Activated naive CD8-positive, alpha-beta T cell treated with anti-CD3 and anti-CD28 coated beads for 36 hours (primary cell): ENCODE measurements at regions not wholly inside any gene's neighbourhood (a gene's known extent, or its start where the extent isn't known, plus 50 kb on each side); places are given as distances from the start of the nearest gene placed in this dataset.

Source experiments
- DNase-seq: peaks from one replicate; pipeline ENCODE4 v3.0.0; 2021
- H3K27ac Mint-ChIP-seq: one replicate; pipeline ENCODE4 v1.8.0; 2022; ENCODE audit warnings: mild to moderate bottlenecking, moderate library complexity, mixed read lengths
- H3K27me3 Mint-ChIP-seq: one replicate; pipeline ENCODE4 v1.8.0; 2022; ENCODE audit warnings: mild to moderate bottlenecking, mixed read lengths
- H3K36me3 Mint-ChIP-seq: one replicate; pipeline ENCODE4 v1.8.0; 2021; ENCODE audit warnings: mild to moderate bottlenecking, mixed read lengths
- H3K4me1 Mint-ChIP-seq: one replicate; pipeline ENCODE4 v1.8.0; 2021; ENCODE audit warnings: mixed read lengths
- H3K4me3 Mint-ChIP-seq: one replicate; pipeline ENCODE4 v1.8.0; 2022; ENCODE audit warnings: mild to moderate bottlenecking, moderate library complexity, mixed read lengths
- H3K9me3 Mint-ChIP-seq: one replicate; pipeline ENCODE4 v1.8.0; 2022; ENCODE audit warnings: mixed read lengths

DNA sequence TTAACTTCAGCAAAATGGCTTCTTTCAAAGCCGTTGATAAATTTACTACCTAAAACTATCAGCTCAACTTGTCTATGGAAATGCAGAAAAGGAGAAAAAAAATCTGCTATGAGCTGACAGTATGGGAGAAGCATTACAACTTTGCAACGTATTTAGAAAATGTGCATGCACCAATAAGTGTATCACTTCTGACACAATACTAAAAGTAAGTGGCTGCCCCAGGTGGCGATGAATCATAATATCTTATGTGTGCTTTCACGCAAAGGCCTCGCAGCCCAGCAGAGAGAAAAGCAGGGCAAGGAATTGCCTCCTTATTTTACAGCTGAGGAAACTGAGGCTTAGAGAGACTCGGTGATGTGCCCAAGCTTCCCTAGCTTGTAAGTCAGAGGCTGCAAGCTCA lies 101.8 kb downstream of the SALL1 start:
- Mint-ChIP-seq H3K4me1 (no peaks in the 10 kb centered on the region), H3K27me3 (peaks cover 4% of the 10 kb centered on the region), H3K9me3 (peaks cover 2% of the 10 kb centered on the region), H3K36me3 (no peaks in the 10 kb centered on the region), H3K27ac (no peak overlapping the region), H3K4me3 (no peak overlapping the region)
- DNase-seq: no peak

DNA sequence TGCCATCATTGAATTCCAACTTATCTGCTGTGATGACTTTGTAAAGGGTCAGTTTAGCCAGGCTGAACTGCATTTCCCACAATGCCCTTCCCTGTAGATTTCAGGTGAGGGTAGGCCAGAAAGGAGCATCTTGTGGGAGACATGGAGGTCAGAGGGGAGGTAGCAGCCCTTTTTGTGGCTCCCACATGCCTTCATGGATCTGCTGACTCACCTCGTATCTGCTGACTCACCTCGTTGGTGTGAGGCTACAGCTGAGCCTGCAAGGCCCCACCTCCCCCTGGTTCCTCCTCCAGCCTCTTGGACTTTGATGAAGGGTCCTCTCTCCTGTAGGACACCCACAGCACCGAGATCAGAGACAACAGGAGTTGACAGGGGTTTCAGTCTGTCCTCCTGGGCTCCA lies 102.5 kb downstream of the SALL1 start:
- Mint-ChIP-seq H3K4me1 (no peaks in the 10 kb centered on the region), H3K27ac (no peak overlapping the region)
- DNase-seq: no peak

DNA sequence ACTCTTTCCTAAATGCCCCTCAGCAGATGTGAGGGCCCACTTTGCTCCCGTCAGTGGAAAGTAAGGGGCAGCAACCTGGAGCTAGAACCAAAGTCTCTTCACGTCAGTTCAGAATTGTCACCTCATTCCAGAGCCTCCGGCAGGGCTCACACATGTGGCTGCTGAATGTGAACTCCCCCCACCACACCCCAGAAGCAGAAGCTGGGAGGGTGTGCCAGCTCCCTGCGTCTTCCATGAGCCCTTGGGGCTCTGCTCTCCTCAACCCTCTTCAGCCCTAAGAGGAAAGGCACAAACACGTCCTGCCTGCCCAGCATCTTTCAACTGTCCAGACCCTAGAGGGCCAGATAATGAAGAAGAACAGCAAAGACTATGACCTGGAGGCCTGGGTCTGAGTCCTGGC lies 105.3 kb downstream of the SALL1 start:
- Mint-ChIP-seq H3K4me3 (no peak overlapping the region), H3K9me3 (no peaks in the 10 kb centered on the region), H3K27me3 (peaks cover 4% of the 10 kb centered on the region), H3K4me1 (no peaks in the 10 kb centered on the region), H3K36me3 (no peaks in the 10 kb centered on the region), H3K27ac (no peak overlapping the region)
- no peak for DNase-seq

More for the DNA sequence above, 102.5 kb downstream of the SALL1 start:
- no peak overlapping the region for H3K4me3 Mint-ChIP-seq
- peaks cover 4% of the 10 kb centered on the region for H3K27me3 Mint-ChIP-seq
- H3K36me3 Mint-ChIP-seq: no peaks in the 10 kb centered on the region
- H3K9me3 Mint-ChIP-seq: no peaks in the 10 kb centered on the region

DNA sequence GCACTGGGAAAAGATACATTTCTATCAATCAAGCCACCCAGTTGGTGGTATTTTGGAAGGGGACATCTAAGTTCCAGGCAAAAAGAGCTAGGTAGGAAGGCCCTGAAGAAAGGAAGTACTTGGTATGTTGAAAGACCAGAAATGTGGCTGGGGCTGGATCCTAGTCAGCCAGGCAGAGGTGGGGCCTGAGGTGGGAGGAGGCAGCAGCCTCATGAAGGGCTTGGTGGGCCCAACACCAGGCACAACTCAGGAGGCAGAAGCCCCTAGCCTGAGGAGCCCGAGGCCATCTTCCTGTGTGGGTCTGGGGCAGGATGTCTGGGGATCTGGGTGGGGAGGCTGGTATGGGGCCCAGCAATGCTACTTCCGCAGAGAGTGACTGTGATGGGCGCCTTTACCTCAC lies 105.9 kb downstream of the SALL1 start:
- Mint-ChIP-seq H3K27me3 (peaks cover 4% of the 10 kb centered on the region), H3K4me3 (no peak overlapping the region)

DNA sequence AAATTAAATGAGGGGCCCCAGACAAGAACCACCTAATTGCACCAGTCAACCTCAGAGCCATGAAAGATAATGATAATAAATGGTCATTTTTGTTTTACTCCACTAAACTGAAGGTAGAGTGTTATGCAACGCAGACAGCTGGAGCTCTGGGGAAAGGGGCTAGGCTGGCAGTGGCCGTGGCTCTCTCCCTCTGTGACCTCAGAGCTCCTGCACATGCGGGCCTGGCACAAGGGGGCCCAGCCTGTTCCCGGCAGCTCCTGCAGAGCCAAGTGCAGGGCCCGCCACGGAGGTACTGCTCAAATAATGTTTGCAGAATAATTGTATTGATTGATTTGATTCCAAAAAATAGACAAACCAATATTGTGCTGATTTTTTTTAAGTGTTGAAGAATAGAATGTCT lies 109.5 kb downstream of the SALL1 start:
- Mint-ChIP-seq H3K4me1 (no peaks in the 10 kb centered on the region), H3K27ac (no peak overlapping the region), H3K9me3 (no peaks in the 10 kb centered on the region), H3K36me3 (no peaks in the 10 kb centered on the region), H3K27me3 (peaks cover 15% of the 10 kb centered on the region), H3K4me3 (no peak overlapping the region)
- no peak for DNase-seq

More for the DNA sequence above, 105.9 kb downstream of the SALL1 start:
- H3K9me3 Mint-ChIP-seq: no peaks in the 10 kb centered on the region
- no peak overlapping the region for H3K27ac Mint-ChIP-seq
- no peak for DNase-seq
- H3K36me3 Mint-ChIP-seq: no peaks in the 10 kb centered on the region
- no peaks in the 10 kb centered on the region for H3K4me1 Mint-ChIP-seq

DNA sequence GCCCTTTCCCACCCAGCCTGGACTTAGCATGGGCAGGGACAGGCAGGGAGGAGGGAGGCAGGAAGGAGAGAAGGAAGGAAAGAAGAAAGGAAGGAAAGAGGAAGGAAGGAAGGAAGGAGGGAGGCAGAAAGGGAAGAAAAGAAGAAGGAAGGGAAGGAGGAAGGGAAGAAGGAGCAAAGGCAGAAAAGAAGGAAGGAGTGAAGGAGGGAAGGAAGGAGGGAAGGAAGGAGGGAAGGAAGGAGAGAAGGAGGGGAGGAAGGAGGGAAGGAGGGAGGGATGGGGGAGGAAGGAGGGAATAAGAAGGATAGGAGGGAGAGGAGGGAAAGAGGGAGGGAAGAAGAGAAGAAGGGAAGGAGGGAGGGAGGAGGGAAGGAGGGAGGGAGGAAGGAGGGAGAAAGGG lies 110.4 kb downstream of the SALL1 start:
- Mint-ChIP-seq H3K36me3 (no peaks in the 10 kb centered on the region), H3K27ac (no peak overlapping the region), H3K9me3 (no peaks in the 10 kb centered on the region), H3K4me1 (no peaks in the 10 kb centered on the region), H3K27me3 (peaks cover 13% of the 10 kb centered on the region), H3K4me3 (no peak overlapping the region)
- DNase-seq: no peak

DNA sequence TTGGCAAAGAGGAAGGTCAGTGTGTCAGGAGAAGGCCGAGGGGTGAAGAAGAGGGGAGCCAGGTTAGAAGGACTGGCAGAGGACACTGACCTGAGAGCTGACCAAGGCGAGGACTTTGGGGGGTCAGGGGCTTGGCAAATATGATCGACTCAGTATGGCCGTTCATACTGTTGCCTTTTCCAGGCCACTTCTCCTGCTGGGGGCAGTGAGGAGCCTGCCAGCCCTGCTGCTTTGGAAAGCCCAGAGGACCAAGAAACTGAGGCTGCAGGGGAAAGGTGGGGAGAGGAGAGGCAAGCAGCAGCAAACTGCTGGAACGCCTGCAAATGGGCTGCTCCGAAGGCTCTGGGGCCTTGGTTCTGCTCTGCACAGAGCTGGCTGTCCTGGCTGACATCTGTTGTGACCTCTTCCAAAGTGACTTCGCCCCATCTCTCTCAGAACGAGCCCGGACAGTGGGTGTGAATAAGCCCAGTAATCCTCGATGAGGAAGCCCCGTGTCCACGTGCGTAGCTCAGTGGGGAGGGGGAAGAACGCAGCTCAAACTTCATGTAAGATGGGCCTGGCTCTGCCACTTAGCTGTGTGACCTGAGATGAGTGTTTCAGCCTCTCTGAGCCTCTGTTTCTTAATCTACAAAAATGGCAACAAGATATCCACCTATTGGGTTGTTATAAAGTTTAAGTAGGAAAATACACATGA lies 111.3 kb downstream of the SALL1 start:
- Mint-ChIP-seq H3K36me3 (no peaks in the 10 kb centered on the region), H3K27me3 (peaks cover 11% of the 10 kb centered on the region), H3K4me3 (no peak overlapping the region), H3K27ac (no peak overlapping the region), H3K4me1 (no peaks in the 10 kb centered on the region), H3K9me3 (no peaks in the 10 kb centered on the region)
- DNase-seq: no peak

DNA sequence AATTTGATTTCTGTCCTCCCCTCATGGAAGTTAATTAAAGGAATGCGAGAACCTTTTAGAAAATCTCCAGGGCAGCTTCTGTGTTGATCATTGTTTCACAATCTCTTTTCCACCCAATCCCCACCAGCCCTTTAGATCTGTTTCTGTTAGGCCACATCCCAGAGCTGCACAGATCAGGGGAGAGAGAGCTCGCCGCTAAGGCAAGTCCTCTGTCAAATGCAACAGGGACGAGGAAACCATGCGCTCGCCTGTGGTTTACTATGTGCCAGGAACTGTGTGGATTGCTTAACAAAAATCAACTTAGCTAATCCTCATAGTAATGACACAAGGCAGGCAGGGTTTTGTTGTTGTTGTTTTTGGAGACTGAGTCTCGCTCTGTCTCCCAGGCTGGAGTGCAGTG lies 115.4 kb downstream of the SALL1 start:
- H3K36me3 Mint-ChIP-seq: no peaks in the 10 kb centered on the region
- no peaks in the 10 kb centered on the region for H3K9me3 Mint-ChIP-seq
- no peaks in the 10 kb centered on the region for H3K4me1 Mint-ChIP-seq
- H3K4me3 Mint-ChIP-seq: no peak overlapping the region
- no peak overlapping the region for H3K27ac Mint-ChIP-seq
- peaks cover 16% of the 10 kb centered on the region for H3K27me3 Mint-ChIP-seq
- DNase-seq: no peak

DNA sequence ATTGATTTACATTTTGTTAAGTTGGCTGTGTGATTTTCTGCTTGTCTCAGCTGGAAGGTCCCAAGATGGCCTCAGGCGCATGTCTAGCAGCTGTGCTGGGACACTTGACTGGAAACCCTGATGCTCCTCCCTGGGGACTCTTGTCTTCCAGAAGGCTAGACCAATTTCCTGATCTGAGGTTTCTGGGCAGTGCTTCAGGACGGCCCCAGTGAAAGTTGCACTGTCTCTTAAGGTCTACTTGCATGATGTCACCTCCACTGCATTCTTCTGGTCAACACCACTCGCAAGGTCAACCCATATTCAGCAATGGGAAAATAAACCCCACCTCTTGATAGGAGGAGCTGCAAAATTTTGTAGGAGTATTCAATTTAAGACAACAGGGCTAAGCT lies 116.0 kb downstream of the SALL1 start:
- no peak for DNase-seq

DNA sequence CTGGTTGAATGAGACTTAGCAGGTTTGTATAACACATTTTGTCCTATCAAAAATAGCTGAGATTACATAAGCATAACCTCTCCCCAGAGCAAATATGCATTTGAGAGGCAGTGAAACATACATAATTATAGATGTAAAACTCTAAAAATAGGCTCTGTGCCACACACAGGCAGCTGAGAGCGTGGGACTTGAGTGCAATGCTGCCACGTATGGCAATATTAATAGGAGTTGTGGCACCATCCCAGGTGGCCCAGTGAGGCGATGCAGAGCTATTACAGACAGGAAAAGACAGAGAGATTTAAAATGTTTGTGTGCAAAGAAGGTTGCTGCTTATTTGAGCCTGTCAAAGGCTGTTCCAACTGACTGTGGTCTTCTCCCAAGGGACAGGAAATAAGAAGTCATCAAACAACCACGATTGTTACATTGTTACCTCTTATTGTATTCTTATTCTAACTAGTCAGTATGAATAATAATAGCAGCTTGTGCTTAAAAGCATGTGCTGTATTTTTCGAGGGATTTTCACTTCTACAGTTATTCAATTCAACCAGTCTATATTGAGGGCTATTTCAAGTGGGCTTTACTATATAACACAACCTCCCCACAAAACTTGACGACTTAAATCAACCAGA lies 116.5 kb downstream of the SALL1 start:
- no peak for DNase-seq
- no peak overlapping the region for H3K27ac Mint-ChIP-seq
- H3K4me3 Mint-ChIP-seq: no peak overlapping the region
- peaks cover 16% of the 10 kb centered on the region for H3K27me3 Mint-ChIP-seq
- H3K9me3 Mint-ChIP-seq: no peaks in the 10 kb centered on the region
- H3K4me1 Mint-ChIP-seq: no peaks in the 10 kb centered on the region
- no peaks in the 10 kb centered on the region for H3K36me3 Mint-ChIP-seq

More for the DNA sequence above, 116.0 kb downstream of the SALL1 start:
- Mint-ChIP-seq H3K4me1 (no peaks in the 10 kb centered on the region), H3K36me3 (no peaks in the 10 kb centered on the region), H3K9me3 (no peaks in the 10 kb centered on the region), H3K27ac (no peak overlapping the region), H3K4me3 (no peak overlapping the region), H3K27me3 (peaks cover 16% of the 10 kb centered on the region)

DNA sequence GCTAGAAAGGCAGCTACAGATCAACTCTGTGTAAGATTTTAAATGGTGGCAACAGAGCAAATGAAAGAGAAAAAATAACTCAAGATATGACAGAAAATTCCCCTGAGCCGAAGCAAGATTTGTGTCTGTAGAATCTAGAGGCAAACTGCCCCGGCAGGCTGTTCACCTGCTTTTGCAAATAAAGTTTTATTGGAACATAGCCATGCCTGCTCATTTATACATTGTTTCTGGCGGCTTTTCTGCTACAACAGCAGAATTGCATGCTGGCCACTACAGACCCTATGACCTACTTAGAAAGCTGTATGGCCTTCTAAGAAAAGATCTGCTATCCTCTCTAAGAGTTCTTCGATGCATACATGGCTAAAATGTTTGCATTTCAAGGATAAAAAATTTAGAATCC lies 119.5 kb downstream of the SALL1 start:
- DNase-seq: no peak
- Mint-ChIP-seq H3K4me1 (no peaks in the 10 kb centered on the region), H3K36me3 (no peaks in the 10 kb centered on the region), H3K4me3 (no peak overlapping the region), H3K27me3 (peaks cover 5% of the 10 kb centered on the region), H3K27ac (no peak overlapping the region), H3K9me3 (no peaks in the 10 kb centered on the region)

DNA sequence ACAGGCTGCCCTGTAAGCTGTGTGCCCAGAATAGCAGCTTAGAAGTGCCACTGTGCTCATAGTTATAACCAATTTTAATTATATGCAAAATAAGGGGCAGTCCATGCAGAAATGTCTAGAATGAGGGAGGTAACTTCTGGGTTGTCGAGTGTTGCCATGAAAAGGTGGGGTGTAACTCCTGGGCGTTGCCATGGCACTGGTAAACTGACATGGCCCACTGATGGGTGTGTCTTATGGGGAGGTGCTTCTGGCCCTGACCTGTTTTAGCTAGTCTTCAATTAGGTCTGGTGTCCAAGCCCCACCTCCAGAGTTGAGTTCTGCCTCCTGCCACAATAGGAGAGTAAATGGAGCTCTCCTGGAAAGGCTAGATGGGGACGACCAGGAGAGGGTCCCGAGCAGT lies 120.6 kb downstream of the SALL1 start:
- no peaks in the 10 kb centered on the region for H3K4me1 Mint-ChIP-seq
- H3K36me3 Mint-ChIP-seq: no peaks in the 10 kb centered on the region
- H3K27ac Mint-ChIP-seq: no peak overlapping the region
- no peak overlapping the region for H3K4me3 Mint-ChIP-seq
- H3K27me3 Mint-ChIP-seq: peaks cover 9% of the 10 kb centered on the region
- H3K9me3 Mint-ChIP-seq: no peaks in the 10 kb centered on the region
- DNase-seq: no peak

DNA sequence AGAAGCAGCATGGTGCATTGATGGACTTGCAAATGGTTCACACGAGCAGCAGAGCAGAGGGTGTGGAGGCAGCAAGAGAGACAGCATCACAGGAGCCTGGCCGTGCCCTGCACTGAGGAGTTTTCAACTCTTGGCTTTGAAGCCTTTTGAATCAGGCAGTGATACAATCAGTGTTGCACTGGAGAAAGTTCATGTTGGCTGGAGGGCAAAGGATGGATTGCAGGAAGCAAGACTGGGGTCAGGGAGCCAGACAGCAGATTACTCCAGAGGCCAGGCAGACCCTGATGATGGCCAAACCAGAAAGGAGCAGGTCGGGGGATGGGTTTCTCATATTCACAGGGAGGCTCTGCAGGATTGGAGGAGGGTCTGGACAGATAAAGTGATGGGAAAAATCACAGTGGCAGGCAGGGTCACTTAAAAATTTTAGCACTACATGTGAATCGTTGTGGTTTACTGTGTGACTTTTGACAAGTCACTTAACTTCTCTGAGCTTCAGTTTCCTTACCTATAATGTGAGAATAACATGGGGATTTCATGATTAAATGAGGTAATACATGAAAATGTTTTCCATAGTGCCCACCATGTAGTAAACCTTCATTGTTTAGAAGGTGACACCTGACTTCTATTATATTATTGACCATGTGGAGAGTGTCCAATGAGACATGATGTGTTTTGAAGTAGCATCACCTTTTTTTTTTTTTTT lies 125.3 kb downstream of the SALL1 start:
- H3K4me3 Mint-ChIP-seq: no peak overlapping the region
- H3K27me3 Mint-ChIP-seq: peaks cover 4% of the 10 kb centered on the region
- H3K27ac Mint-ChIP-seq: no peak overlapping the region
- H3K36me3 Mint-ChIP-seq: no peaks in the 10 kb centered on the region
- no peak for DNase-seq
- H3K4me1 Mint-ChIP-seq: no peaks in the 10 kb centered on the region
- no peaks in the 10 kb centered on the region for H3K9me3 Mint-ChIP-seq

DNA sequence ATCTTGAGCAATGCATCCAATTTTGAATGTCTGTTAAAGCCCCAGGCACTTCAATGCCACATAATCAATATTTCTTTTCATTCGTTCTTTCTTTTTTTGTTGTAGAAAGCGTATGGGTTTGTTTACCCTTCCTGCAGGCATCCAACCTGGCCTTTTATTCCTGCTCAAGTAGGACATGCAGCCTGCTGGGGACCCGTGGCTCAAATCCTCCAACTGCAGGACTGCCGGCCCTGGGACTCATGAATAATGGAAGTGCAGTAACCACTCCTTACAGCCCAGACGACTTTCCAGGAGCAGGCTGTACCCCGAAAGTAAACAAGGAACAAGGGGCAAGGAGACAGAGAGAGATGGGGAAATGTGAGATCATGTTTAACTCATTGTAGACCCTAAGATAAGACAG lies 126.4 kb downstream of the SALL1 start:
- Mint-ChIP-seq H3K4me1 (no peaks in the 10 kb centered on the region), H3K27ac (no peak overlapping the region), H3K9me3 (no peaks in the 10 kb centered on the region), H3K4me3 (no peak overlapping the region), H3K27me3 (peaks cover 4% of the 10 kb centered on the region), H3K36me3 (no peaks in the 10 kb centered on the region)
- no peak for DNase-seq

DNA sequence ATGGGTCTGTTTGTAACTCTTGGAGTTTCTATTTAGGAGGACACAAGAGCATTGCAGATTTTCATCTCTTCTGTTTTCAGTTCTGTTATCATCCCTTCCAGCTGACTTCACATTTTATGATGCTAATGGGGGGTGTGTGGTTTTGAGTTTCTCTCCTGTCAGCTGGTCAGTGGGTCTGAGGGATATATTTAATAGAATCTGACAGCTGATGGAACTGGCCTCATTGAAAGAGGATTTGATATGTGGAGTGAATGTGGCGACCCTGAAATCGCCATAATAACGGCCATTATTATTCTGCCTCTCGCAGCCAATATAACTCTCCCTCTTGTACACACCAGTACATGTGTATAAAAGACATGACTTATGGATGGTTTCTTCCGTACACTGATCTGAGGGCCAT lies 128.1 kb downstream of the SALL1 start:
- Mint-ChIP-seq H3K9me3 (no peaks in the 10 kb centered on the region), H3K4me1 (no peaks in the 10 kb centered on the region), H3K36me3 (no peaks in the 10 kb centered on the region), H3K4me3 (no peak overlapping the region), H3K27me3 (peaks cover 4% of the 10 kb centered on the region), H3K27ac (no peak overlapping the region)
- no peak for DNase-seq

DNA sequence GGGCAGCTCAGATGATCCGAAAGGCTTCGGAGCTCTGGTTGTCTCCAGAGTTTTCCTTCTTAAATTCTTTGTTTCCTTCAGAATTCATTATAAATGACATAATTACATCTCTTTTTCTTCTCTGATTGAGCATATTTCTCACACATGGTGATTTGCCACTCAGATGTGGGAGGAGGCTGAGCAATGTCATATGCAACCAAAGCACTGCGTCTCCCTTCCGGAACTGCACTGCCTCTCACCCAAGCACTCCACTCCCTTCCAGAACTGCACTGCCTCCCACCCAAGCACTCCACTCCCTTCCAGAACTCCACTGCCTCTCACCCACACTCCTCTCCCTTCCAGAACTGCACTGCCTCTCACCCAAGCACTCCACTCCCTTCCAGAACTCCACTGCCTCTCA lies 131.5 kb downstream of the SALL1 start:
- Mint-ChIP-seq H3K4me1 (no peaks in the 10 kb centered on the region), H3K4me3 (no peak overlapping the region), H3K27ac (no peak overlapping the region), H3K36me3 (no peaks in the 10 kb centered on the region), H3K27me3 (peaks cover 3% of the 10 kb centered on the region), H3K9me3 (no peaks in the 10 kb centered on the region)
- no peak for DNase-seq
